ENCODE measurements at regions not wholly inside any gene's neighbourhood (a gene's known extent, or its start where the extent isn't known, plus 50 kb on each side); places are given as distances from the start of the nearest gene placed in this dataset.

DNA sequence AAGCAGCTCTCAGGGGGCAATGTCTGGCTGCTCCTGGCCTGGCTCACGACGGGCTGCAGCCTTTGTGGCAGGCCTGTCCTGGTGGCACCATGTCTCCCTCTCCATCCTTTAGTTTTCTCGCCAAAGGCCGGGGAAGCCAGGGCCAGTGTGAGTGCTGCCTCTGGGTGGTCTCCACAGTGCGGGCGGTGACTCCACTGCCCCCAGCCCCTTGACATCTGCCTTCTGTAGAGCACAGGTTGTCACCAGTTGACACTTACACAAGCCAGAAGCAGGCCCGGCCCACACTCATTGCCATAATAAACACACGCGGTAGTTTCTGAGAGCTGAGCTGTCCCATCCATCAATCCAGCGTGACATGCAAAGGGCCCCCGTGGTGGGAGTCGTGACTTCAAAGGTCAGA, 219.5 kb downstream of the TFAP2C start:
- Mint-ChIP-seq H3K4me1 (ENCODE audit: low read depth in 2 of 2) (no peaks in the 10 kb centered on the region), H3K27me3 (peaks cover 10 to 12% of the 10 kb centered on the region in 2 donors), H3K9me3 (peaks cover 0 to 1% of the 10 kb centered on the region in 2 donors), H3K4me3 (no peak overlapping the region), H3K36me3 (ENCODE audit: insufficient read depth) (no peaks in the 10 kb centered on the region), H3K27ac (no peak overlapping the region)
- ATAC-seq (replicated peaks) (no peak), DNase-seq (no peak)

DNA sequence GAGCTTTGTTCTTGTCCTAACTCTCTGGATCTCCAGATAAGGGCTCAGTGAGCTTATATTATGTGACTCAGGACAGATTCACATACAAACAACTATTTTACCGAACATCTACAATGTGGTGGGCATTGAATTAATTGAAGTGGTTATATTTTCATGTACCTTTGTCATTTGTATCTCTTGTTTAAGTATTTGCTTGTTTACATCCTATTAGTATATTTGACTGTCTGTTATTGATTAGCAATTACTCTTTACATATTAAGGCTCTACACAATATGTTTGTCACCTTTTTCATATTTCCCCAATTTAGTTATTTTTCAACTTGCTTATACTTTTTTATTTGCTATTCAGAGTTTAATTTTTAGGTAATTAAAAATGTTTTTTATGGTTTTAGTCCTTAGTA, 222.4 kb downstream of the TFAP2C start:
- Mint-ChIP-seq H3K27ac (no peak overlapping the region), H3K4me3 (no peak overlapping the region), H3K9me3 (no peaks in the 10 kb centered on the region), H3K4me1 (ENCODE audit: low read depth in 2 of 2) (no peaks in the 10 kb centered on the region), H3K27me3 (peaks cover 12 to 17% of the 10 kb centered on the region in 2 donors), H3K36me3 (ENCODE audit: insufficient read depth) (no peaks in the 10 kb centered on the region)
- ATAC-seq (replicated peaks) (no peak), DNase-seq (no peak)

DNA sequence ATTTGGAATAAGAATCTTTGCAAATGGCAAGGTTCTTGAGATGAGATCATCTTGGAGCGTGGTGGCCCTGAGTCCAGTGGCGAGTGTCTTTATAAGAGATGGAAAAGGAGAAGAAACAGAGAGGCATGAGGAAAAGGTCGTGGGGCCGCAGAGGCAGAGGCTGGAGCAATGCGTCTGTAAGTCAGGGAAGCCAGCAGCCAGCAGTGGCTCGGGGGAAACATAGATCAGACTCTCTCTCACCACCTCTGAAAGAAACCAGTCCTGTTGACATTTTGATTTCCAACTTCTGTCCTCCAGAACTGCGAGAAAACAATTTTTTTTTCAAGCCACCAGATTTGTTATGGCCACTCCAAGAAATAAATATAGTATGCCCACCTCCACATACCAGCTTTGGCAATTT, 226.6 kb downstream of the TFAP2C start:
- ATAC-seq (replicated peaks) (no peak), DNase-seq (no peak)
- no peaks in the 10 kb centered on the region for H3K9me3 Mint-ChIP-seq
- H3K27me3 Mint-ChIP-seq, result peaks cover 2 to 25% of the 10 kb centered on the region in 2 donors
- no peak overlapping the region for H3K4me3 Mint-ChIP-seq
- no peaks in the 10 kb centered on the region for H3K4me1 Mint-ChIP-seq (ENCODE audit: low read depth in 2 of 2)
- H3K36me3 Mint-ChIP-seq (ENCODE audit: insufficient read depth), result no peaks in the 10 kb centered on the region
- no peak overlapping the region for H3K27ac Mint-ChIP-seq

DNA sequence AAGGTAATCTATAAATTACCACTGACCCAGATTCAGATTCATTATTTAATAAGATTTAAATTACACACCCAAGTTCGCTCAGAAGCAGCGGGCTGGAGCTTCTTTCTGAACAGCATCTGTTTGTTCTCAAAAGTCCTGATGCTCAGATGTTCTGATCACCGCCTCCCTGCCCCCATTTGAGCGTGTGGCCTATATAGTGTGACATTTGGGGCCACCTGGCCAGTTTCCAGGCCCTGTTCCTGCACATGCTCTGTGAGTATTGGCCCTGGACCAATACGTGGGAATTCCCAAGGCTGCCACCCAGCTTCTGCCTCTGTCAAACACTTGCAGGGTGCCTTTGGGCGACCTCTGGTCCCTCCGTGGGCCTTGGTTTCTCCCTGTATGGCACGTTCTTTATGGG, 228.8 kb downstream of the TFAP2C start:
- ATAC-seq (replicated peaks), result no peak

DNA sequence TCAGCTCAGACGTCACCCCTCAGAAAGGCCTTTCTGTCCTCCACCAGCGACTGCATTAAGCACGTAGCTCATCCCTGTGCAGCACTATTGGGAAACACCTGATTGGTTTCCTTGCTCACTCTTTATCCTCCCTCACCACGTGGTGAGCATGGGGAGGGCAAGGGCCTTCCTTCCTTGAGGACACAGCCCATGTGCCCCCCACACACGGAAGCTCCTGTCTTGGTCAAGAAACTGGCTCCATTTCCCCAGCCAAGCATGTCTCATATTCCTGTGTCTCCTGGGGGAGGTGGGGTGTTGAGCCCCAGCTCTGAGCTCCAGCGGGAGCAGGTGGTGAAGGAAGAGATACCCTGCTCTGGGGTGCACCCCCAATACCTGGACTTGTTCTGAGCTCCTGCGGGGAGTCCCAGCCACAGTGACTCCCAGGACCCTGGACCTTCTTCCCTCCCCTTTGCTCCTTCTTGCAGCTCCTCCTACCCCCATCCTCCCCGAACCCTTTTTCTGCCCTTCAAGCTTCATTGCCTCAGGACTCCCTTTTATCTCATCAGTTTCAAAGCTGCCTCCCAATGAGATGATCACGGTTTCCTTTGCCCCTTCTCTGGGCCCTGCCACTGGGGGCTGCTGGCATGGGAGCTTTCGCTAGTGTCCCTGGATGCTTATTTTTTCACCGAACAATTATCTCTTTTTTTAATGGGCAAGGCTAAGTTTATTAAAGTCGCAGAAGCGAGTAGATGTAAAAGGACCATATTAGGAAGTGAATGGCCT, 230.1 kb downstream of the TFAP2C start:
- DNase-seq, result no peak
- Mint-ChIP-seq H3K4me1 (ENCODE audit: low read depth in 2 of 2) (no peaks in the 10 kb centered on the region), H3K4me3 (no peak overlapping the region), H3K27me3 (peaks cover 26 to 41% of the 10 kb centered on the region in 2 donors), H3K9me3 (no peaks in the 10 kb centered on the region), H3K36me3 (ENCODE audit: insufficient read depth) (no peaks in the 10 kb centered on the region), H3K27ac (no peak overlapping the region)
- ATAC-seq (replicated peaks), result no peak

More for the DNA sequence above, 228.8 kb downstream of the TFAP2C start:
- H3K4me3 Mint-ChIP-seq, result no peak overlapping the region
- peaks cover 18 to 36% of the 10 kb centered on the region in 2 donors for H3K27me3 Mint-ChIP-seq
- no peak overlapping the region for H3K27ac Mint-ChIP-seq
- no peaks in the 10 kb centered on the region for H3K36me3 Mint-ChIP-seq (ENCODE audit: insufficient read depth)
- no peak for DNase-seq
- no peaks in the 10 kb centered on the region for H3K4me1 Mint-ChIP-seq (ENCODE audit: low read depth in 2 of 2)
- no peaks in the 10 kb centered on the region for H3K9me3 Mint-ChIP-seq

DNA sequence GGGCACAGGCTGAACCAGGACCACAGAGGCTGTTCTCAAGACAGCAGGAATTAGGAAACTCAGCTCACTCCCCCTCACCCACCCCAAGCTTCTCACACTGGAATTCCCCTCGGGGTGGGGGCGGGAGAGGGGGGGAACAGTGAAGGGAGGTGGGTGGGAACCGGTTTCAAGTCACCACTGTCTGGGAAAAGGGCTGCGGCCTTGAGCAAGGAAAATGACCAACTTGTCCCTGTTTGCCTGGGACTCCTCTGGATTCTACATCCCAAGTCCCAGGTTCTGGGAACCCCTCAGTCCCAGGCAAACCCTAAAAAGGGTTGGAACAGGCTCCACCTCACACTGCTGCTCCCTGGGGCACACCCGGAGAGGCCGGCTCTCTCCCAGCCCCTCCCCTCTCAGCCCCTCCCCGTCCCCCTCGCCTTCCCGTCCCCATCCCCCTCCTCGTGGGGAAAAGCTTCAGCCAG, 230.7 kb downstream of the TFAP2C start:
- Mint-ChIP-seq H3K36me3 (ENCODE audit: insufficient read depth) (no peaks in the 10 kb centered on the region), H3K4me1 (ENCODE audit: low read depth in 2 of 2) (no peaks in the 10 kb centered on the region), H3K9me3 (no peaks in the 10 kb centered on the region), H3K27me3 (peaks cover 26 to 47% of the 10 kb centered on the region in 2 donors), H3K27ac (no peak overlapping the region), H3K4me3 (no peak overlapping the region)
- no peak for DNase-seq
- ATAC-seq (replicated peaks), result no peak

DNA sequence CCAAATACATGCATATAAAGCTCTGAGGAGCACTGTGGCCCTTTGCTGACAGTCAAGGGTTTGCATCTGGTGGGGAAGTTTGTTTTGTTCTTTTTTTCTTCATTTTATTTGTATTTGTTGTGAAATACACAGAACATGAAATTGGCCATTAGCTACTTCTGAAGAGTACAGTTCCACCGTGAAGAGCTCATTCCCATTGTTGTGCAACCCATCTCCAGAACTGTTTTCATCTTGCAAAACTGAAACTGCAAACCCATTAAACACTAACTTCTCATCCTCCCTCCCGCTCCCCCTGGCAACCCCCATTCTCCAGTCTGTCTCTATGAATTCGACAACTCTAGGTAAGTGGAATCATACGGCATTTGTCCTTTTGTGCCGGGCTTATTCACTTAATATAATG, 231.3 kb downstream of the TFAP2C start:
- no peaks in the 10 kb centered on the region for H3K9me3 Mint-ChIP-seq
- H3K36me3 Mint-ChIP-seq (ENCODE audit: insufficient read depth), result no peaks in the 10 kb centered on the region
- no peaks in the 10 kb centered on the region for H3K4me1 Mint-ChIP-seq (ENCODE audit: low read depth in 2 of 2)
- H3K4me3 Mint-ChIP-seq, result no peak overlapping the region
- no peak for ATAC-seq (replicated peaks)
- no peak overlapping the region for H3K27ac Mint-ChIP-seq
- no peak for DNase-seq
- H3K27me3 Mint-ChIP-seq, result peaks cover 26 to 48% of the 10 kb centered on the region in 2 donors

DNA sequence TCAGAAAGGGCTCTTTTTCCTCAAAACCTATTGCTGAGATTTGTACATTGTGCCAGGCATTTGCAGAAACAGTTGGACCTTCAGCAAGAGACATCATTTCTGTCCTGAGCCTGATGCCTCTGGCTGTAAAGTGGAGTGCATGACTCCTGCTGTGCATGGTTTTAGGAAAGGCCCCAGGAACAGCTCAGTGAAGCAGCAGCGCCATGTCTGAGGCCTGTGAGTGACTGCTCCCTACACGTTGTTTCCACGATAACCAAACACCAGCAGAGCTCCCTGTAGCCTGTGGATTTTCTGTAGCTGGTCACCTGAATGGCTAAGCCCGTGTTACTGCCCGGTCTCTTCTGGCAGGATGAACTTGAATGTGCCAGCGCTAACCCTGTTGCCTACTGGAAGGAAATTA, 232.5 kb downstream of the TFAP2C start:
- Mint-ChIP-seq H3K27ac (no peak overlapping the region), H3K9me3 (no peaks in the 10 kb centered on the region), H3K27me3 (peaks cover 26 to 48% of the 10 kb centered on the region in 2 donors), H3K36me3 (ENCODE audit: insufficient read depth) (no peaks in the 10 kb centered on the region), H3K4me3 (no peak overlapping the region), H3K4me1 (ENCODE audit: low read depth in 2 of 2) (no peaks in the 10 kb centered on the region)
- ATAC-seq (replicated peaks) (no peak), DNase-seq (no peak)

DNA sequence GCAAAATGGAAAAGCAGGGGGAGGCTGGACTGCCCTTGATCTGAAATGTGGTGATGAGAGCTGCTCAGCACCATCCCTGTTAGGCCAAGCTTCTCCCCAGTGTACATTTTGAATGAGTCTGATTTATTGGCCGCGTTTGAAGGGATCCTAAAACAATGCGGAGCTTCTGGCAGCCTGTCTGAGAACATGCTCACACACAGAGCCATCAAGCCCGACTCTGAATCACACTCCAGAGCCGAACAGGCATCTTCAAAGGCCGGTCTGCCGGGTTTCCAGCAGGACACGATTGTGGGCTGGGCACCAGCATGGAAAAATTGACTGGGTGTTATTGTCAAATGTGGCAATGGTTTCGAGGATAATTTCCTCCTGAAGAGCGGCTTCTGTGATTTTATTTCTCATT, 235.9 kb downstream of the TFAP2C start:
- no peaks in the 10 kb centered on the region for H3K36me3 Mint-ChIP-seq (ENCODE audit: insufficient read depth)
- no peak overlapping the region for H3K27ac Mint-ChIP-seq
- H3K27me3 Mint-ChIP-seq, result peaks cover 26 to 45% of the 10 kb centered on the region in 2 donors
- DNase-seq (no peak), ATAC-seq (replicated peaks) (no peak)
- no peaks in the 10 kb centered on the region for H3K4me1 Mint-ChIP-seq (ENCODE audit: low read depth in 2 of 2)
- H3K4me3 Mint-ChIP-seq, result no peak overlapping the region
- H3K9me3 Mint-ChIP-seq, result no peaks in the 10 kb centered on the region

DNA sequence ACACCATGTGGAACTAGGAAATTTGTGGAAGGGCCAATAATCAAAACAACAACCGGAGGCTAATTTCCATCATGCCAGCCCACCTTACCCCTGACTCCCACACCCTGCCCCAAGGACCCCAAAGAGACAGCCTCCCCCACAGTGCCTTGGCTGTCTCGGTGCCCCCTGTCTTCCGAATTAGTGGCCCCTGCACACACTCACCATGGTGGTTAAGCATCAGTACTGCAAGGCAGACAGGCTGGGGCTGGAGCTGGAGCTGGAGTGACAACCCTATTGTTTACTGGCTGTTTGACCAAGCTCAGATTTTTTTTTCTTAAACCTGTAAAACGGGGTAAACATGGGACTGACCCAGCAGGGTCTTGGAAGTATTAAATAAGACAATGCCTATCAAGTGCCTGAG, 238.0 kb downstream of the TFAP2C start:
- DNase-seq, result no peak
- H3K27me3 Mint-ChIP-seq, result peaks cover 17 to 37% of the 10 kb centered on the region in 2 donors
- no peaks in the 10 kb centered on the region for H3K4me1 Mint-ChIP-seq (ENCODE audit: low read depth in 2 of 2)
- H3K27ac Mint-ChIP-seq, result no peak overlapping the region
- no peaks in the 10 kb centered on the region for H3K9me3 Mint-ChIP-seq
- no peak overlapping the region for H3K4me3 Mint-ChIP-seq
- ATAC-seq (replicated peaks), result no peak
- H3K36me3 Mint-ChIP-seq (ENCODE audit: insufficient read depth), result no peaks in the 10 kb centered on the region

DNA sequence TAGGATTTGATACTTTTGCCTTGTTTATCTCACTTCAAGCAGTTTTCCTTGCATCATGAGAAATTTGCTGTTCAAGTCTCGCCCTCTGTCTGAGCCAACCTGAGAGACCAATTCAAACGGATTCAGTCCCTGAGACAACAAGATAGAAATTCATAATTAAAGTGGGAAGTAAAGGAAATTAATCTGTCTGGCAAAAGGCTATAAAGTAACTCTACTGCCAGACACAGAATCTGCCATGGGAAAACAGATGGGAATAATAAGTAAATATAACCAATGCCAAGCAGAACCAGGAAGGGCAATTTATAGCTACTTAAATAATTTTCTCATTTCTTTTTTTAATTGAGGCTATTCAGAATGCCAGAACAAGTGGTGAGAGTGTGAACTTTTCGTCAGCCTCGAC, 239.6 kb downstream of the TFAP2C start:
- H3K36me3 Mint-ChIP-seq (ENCODE audit: insufficient read depth), result no peaks in the 10 kb centered on the region
- no peak for DNase-seq
- ATAC-seq (replicated peaks), result no peak
- no peak overlapping the region for H3K27ac Mint-ChIP-seq
- H3K27me3 Mint-ChIP-seq, result peaks cover 4 to 27% of the 10 kb centered on the region in 2 donors
- no peaks in the 10 kb centered on the region for H3K9me3 Mint-ChIP-seq
- no peaks in the 10 kb centered on the region for H3K4me1 Mint-ChIP-seq (ENCODE audit: low read depth in 2 of 2)
- no peak overlapping the region for H3K4me3 Mint-ChIP-seq

DNA sequence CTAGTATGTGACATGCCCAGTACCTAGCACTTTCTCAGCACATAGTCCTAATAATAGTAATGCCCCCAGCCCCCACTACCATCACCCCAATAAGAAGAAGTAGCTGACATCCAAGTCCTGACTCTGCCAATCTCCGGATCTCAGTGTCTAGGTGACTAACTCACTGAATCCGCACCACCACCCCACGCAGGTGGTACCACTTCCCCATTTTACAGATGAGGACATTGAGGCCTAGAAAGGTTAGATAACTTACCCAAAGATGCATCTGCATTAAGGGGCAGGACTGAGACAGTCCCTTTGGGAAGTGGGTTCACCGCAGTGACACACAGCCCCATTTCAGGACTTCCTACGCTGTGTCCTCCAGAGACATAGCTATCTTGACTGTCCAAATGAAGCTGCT, 241.2 kb downstream of the TFAP2C start:
- no peaks in the 10 kb centered on the region for H3K9me3 Mint-ChIP-seq
- H3K4me1 Mint-ChIP-seq (ENCODE audit: low read depth in 2 of 2), result no peaks in the 10 kb centered on the region
- no peak overlapping the region for H3K27ac Mint-ChIP-seq
- H3K36me3 Mint-ChIP-seq (ENCODE audit: insufficient read depth), result no peaks in the 10 kb centered on the region
- H3K27me3 Mint-ChIP-seq, result peaks cover 0 to 16% of the 10 kb centered on the region in 2 donors
- H3K4me3 Mint-ChIP-seq, result no peak overlapping the region
- ATAC-seq (replicated peaks), result no peak
- no peak for DNase-seq

DNA sequence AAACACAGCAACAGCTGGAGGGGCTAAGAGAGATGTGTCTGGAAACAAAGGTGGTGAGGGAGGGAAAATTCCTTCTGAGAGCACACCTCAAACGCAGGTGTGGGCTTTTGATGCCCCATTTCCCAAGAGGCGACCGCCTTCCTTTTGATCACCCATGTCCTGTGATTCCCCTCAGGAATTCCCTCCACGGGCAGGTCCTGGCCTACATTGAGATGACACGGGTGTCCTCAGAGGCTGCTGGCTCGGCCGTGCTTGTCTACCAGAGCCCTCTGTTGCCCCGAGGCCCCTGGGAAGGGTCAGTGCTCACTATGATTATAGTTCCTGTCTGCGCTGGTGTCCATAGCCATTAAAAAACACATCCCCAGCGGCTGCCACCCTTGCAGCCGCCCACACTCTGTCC, 242.6 kb downstream of the TFAP2C start:
- DNase-seq (no peak), ATAC-seq (replicated peaks) (no peak)
- Mint-ChIP-seq H3K4me1 (ENCODE audit: low read depth in 2 of 2) (no peaks in the 10 kb centered on the region), H3K27ac (no peak overlapping the region), H3K4me3 (no peak overlapping the region), H3K9me3 (no peaks in the 10 kb centered on the region), H3K36me3 (ENCODE audit: insufficient read depth) (no peaks in the 10 kb centered on the region), H3K27me3 (peaks cover 0 to 9% of the 10 kb centered on the region in 2 donors)

DNA sequence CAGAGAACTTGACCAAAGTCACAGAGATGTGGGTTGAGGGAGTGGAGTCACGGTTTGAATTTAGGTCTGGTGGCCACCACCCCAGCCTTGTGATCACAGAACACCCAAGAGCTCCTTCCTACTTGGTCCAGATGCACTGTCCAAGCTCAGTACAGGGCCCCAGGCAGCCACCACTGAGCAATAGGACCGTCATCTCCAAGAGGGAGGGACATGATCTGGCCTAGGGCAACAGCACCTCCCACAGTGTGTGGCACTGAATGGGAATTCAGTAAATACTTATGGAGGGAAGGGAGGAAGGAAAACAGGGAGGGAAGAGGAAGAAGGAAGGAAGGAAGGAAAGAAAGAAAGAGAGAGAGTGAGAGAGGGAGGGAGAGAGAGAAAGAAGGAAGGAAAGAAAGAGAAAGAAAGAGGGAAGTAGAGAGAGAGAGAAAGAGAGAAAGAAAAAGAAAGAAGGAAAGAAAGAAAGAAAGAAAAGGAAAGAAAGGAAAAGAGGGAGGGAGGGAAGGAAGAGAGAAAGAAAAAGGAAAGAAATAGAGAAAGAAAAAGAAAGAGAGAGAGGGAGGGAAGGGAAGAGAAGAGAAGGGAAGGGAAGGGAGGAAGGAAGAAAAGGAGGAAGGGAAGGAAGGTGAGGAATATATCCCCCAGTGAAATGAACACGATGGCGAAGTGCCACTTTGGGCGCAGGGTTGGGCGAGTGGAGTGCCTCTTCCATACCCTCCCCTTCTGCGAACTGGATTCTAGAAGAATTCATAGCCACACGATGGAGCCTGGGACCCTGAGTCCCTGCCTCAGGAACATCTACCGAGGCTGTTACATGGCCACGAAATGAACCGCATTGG, 243.7 kb downstream of the TFAP2C start:
- no peaks in the 10 kb centered on the region for H3K9me3 Mint-ChIP-seq
- ATAC-seq (replicated peaks) (no peak), DNase-seq (no peak)
- H3K27me3 Mint-ChIP-seq, result no peaks in the 10 kb centered on the region
- no peaks in the 10 kb centered on the region for H3K4me1 Mint-ChIP-seq (ENCODE audit: low read depth in 2 of 2)
- no peak overlapping the region for H3K4me3 Mint-ChIP-seq
- no peaks in the 10 kb centered on the region for H3K36me3 Mint-ChIP-seq (ENCODE audit: insufficient read depth)
- H3K27ac Mint-ChIP-seq, result no peak overlapping the region
